SH-SY5Y (cell line): ENCODE measurements at regions not wholly inside any gene's neighbourhood (a gene's known extent, or its start where the extent isn't known, plus 50 kb on each side); places are given as distances from the start of the nearest gene placed in this dataset.

ENCODE experiments used
- GATA2 ChIP-seq: IDR thresholded peaks from 2 replicates; pipeline ENCODE4 v1.6.1; 2011; ENCODE audit warnings: mild to moderate bottlenecking, low read depth, low read length
- GATA3 ChIP-seq: IDR thresholded peaks from 2 replicates; pipeline ENCODE4 v1.6.1; 2011; ENCODE audit warnings: low read depth, mild to moderate bottlenecking, low read length, moderate library complexity

GRCh38 chr3:178318941-178319816 is 217.1 kb upstream of the KCNMB2 start:
- TF ChIP-seq GATA3 = no peak
- TF ChIP-seq GATA2 = no peak
